ENCODE measurements at regions not wholly inside any gene's neighbourhood (a gene's known extent, or its start where the extent isn't known, plus 50 kb on each side); places are given as distances from the start of the nearest gene placed in this dataset.

DNA sequence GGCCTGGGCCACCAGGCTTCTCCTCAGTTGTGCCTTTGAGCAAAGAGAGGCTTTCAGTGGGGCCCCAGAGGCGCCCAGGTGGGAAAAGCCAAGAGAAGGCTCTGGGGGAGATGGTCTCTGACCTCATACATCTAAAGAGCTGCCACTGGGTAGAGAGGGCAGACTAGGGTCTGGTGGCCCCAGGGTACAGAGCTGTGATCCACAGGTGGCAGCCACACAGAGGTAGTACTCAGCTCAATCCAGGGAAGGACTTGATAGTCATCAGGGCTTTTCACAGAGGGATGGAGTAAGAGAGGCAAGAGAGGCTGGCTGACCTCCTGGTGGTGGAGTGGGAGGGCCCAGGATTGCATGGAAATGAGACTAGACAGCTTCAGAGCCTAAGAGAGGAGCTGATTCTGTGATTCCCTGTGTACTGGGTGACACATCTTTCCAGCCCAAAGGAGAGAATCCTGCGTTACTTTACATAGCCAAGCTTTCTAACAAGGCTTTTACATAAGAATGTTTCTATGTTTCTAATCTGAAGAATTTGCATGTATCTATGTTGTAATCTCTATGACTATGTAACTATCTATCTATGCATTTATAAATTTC, 53.2 kb upstream of the PJA1 start:
- Histone ChIP-seq H2AFZ (ENCODE audit: low read length) (no peak overlapping the region), H3K4me1 (ENCODE audit: insufficient read depth, low read length, severe bottlenecking) (no peaks in the 10 kb centered on the region), H3F3A (ENCODE audit: insufficient read depth, low read length) (no peaks in the 10 kb centered on the region), H3K79me2 (ENCODE audit: insufficient read depth, low read length) (no peaks in the 10 kb centered on the region), H3K9me3 (ENCODE audit: low read length) (no peaks in the 10 kb centered on the region), H3K4me2 (ENCODE audit: low read length) (no peak overlapping the region), H3K27ac (ENCODE audit: low read depth, low read length, poor library complexity, severe bottlenecking) (no peak overlapping the region), H3K9me2 (ENCODE audit: low read depth, low read length) (no peaks in the 10 kb centered on the region), H3K36me3 (ENCODE audit: insufficient read depth, low read length) (no peaks in the 10 kb centered on the region), H3K27me3 (ENCODE audit: insufficient read depth, low read length) (no peaks in the 10 kb centered on the region), H4K20me1 (ENCODE audit: insufficient read depth, low read length) (no peaks in the 10 kb centered on the region), H3K4me3 (ENCODE audit: low read depth, low read length, poor library complexity, severe bottlenecking) (no peak overlapping the region), H3K9ac (ENCODE audit: low read length) (no peak overlapping the region)
- TF ChIP-seq, protein P1, sequence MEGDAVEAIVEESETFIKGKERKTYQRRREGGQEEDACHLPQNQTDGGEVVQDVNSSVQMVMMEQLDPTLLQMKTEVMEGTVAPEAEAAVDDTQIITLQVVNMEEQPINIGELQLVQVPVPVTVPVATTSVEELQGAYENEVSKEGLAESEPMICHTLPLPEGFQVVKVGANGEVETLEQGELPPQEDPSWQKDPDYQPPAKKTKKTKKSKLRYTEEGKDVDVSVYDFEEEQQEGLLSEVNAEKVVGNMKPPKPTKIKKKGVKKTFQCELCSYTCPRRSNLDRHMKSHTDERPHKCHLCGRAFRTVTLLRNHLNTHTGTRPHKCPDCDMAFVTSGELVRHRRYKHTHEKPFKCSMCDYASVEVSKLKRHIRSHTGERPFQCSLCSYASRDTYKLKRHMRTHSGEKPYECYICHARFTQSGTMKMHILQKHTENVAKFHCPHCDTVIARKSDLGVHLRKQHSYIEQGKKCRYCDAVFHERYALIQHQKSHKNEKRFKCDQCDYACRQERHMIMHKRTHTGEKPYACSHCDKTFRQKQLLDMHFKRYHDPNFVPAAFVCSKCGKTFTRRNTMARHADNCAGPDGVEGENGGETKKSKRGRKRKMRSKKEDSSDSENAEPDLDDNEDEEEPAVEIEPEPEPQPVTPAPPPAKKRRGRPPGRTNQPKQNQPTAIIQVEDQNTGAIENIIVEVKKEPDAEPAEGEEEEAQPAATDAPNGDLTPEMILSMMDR (IDR thresholded peaks at IDR 0.05; ENCODE audit: low read length) = no peak
- TF ChIP-seq EZH2 (IDR thresholded peaks at IDR 0.05; ENCODE audit: borderline replicate concordance, low read length) = no peak

DNA sequence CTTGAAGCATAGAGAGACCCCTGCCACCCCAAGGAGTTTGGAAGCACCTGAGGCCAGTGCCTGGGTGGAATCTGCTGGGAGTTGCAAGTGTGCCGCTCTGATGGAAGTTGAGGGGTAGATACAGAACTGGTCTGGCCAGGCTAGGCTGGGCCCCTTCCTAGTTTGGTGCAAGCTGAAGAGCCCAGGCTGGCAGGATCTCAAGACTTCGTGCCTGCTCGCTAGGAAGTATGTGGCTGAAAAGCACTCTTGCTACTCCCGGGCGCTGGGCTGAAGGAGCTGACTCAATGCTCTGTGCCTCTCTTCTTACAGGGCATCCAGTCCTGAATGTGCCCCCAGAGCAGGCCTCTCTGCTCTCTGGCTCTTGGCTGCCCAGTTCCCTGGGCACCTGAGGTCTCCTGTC, 51.7 kb upstream of the PJA1 start:
- H3K4me3 ChIP-seq (ENCODE audit: low read depth, low read length, poor library complexity, severe bottlenecking) = no peak overlapping the region
- H3K9ac ChIP-seq (ENCODE audit: low read length) = no peak overlapping the region
- H3K79me2 ChIP-seq (ENCODE audit: insufficient read depth, low read length) = no peaks in the 10 kb centered on the region
- TF ChIP-seq, protein P1 (IDR thresholded peaks at IDR 0.05; ENCODE audit: low read length) = no peak
- TF ChIP-seq EZH2 (IDR thresholded peaks at IDR 0.05; ENCODE audit: borderline replicate concordance, low read length) = no peak
- no peaks in the 10 kb centered on the region for H3K9me2 ChIP-seq (ENCODE audit: low read depth, low read length)
- no peaks in the 10 kb centered on the region for H3K9me3 ChIP-seq (ENCODE audit: low read length)
- H3K36me3 ChIP-seq (ENCODE audit: insufficient read depth, low read length) = no peaks in the 10 kb centered on the region
- H4K20me1 ChIP-seq (ENCODE audit: insufficient read depth, low read length) = no peaks in the 10 kb centered on the region
- H3K27ac ChIP-seq (ENCODE audit: low read depth, low read length, poor library complexity, severe bottlenecking) = no peak overlapping the region
- no peak overlapping the region for H2AFZ ChIP-seq (ENCODE audit: low read length)
- no peaks in the 10 kb centered on the region for H3K4me1 ChIP-seq (ENCODE audit: insufficient read depth, low read length, severe bottlenecking)
- H3K4me2 ChIP-seq (ENCODE audit: low read length) = no peak overlapping the region
- H3K27me3 ChIP-seq (ENCODE audit: insufficient read depth, low read length) = no peaks in the 10 kb centered on the region
- no peaks in the 10 kb centered on the region for H3F3A ChIP-seq (ENCODE audit: insufficient read depth, low read length)

DNA sequence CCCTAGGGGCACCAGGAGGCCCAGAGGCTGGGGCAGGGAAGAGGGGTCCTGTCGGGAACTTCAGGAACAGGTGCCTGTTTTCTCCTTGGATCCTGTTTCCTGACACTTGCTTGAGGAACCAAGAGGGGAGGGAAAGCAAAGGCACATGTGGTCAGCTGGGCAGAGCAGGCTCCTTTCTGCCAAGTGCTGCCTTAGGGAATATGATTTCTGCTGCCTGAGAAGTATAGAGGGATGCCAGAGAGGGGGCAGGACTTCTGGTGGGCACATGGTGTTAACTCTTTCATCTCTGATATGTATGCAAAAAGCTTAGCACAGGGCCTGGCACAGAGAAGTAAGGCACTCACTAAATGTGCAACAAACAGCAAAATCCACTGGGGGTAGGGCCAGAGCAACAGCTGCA, 51.2 kb upstream of the PJA1 start:
- Histone ChIP-seq H3K4me3 (ENCODE audit: low read depth, low read length, poor library complexity, severe bottlenecking) (no peak overlapping the region), H3K36me3 (ENCODE audit: insufficient read depth, low read length) (no peaks in the 10 kb centered on the region), H3K4me1 (ENCODE audit: insufficient read depth, low read length, severe bottlenecking) (no peaks in the 10 kb centered on the region), H3K9ac (ENCODE audit: low read length) (no peak overlapping the region), H3K27me3 (ENCODE audit: insufficient read depth, low read length) (no peaks in the 10 kb centered on the region), H4K20me1 (ENCODE audit: insufficient read depth, low read length) (no peaks in the 10 kb centered on the region), H3K9me3 (ENCODE audit: low read length) (no peaks in the 10 kb centered on the region), H3K27ac (ENCODE audit: low read depth, low read length, poor library complexity, severe bottlenecking) (no peak overlapping the region), H3K79me2 (ENCODE audit: insufficient read depth, low read length) (no peaks in the 10 kb centered on the region), H3K9me2 (ENCODE audit: low read depth, low read length) (no peaks in the 10 kb centered on the region), H3K4me2 (ENCODE audit: low read length) (no peak overlapping the region), H3F3A (ENCODE audit: insufficient read depth, low read length) (no peaks in the 10 kb centered on the region), H2AFZ (ENCODE audit: low read length) (no peak overlapping the region)
- TF ChIP-seq, protein P1 (IDR thresholded peaks at IDR 0.05; ENCODE audit: low read length) = no peak
- no peak for TF ChIP-seq EZH2 (IDR thresholded peaks at IDR 0.05; ENCODE audit: borderline replicate concordance, low read length)
